ENCODE measurements at regions not wholly inside any gene's neighbourhood (a gene's known extent, or its start where the extent isn't known, plus 50 kb on each side); places are given as distances from the start of the nearest gene placed in this dataset.

DNA sequence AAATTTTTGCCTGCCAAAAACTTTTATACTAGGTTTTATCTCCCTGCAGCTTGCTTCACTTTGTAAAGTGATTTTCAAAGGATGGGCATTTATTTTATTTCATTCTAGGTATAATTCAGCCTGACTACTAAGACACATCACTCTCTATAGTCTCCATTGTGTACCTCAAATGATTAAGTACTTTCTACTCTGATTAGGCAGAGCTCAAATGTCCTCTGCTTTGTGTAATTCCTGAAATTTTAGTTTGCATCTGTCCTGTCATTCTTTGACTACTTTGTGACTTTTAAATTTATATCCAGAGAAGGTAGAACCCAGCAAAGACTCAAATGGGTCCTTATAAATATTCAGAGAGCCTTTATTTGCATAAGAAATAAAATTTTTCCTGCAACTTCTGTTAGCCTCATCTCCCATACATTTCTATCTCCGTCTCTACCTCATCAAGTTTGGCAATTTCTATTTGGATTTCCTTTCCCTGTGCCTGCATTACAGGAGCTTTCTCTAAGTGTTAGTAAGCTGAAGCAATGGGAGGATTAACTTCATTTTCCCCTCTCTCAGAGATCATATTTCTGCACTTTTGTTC lies 1038.0 kb upstream of the ATXN8OS start:
- WGBS (ENCODE audit: missing lambda C conversion rate) = 15% methylated on average over 1 of the region's 1 CpG
- ATAC-seq (no peak), DNase-seq (ENCODE audit: low read depth in 1 of 2, low spot score in 1 of 2) (no peak), FAIRE-seq (no peak)
- H3K4me1 ChIP-seq = no peaks in the 10 kb centered on the region
- H3K9me3 ChIP-seq = no peaks in the 10 kb centered on the region
- ChIA-PET CTCF (interaction anchor here (0.6 kb wide), 1 partner anchor 370 kb away, joined by 3 read pairs; no protein-coding TSS in a partner anchor), POLR2A (no interaction called here)
- no peak overlapping the region for H3K4me2 ChIP-seq
- no peak overlapping the region for H3K4me3 ChIP-seq
- H3K27ac ChIP-seq = no peak overlapping the region
- TF ChIP-seq POLR2AphosphoS2 (conservative IDR thresholded peaks at IDR 0.05; ENCODE audit: low read length) = no peak
- no peak for TF ChIP-seq KDM1A (IDR thresholded peaks at IDR 0.05; ENCODE audit: low read depth)
- TF ChIP-seq, protein P1, sequence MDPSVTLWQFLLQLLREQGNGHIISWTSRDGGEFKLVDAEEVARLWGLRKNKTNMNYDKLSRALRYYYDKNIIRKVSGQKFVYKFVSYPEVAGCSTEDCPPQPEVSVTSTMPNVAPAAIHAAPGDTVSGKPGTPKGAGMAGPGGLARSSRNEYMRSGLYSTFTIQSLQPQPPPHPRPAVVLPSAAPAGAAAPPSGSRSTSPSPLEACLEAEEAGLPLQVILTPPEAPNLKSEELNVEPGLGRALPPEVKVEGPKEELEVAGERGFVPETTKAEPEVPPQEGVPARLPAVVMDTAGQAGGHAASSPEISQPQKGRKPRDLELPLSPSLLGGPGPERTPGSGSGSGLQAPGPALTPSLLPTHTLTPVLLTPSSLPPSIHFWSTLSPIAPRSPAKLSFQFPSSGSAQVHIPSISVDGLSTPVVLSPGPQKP (IDR thresholded peaks at IDR 0.05; ENCODE audit: low read depth, low read length) = no peak
- no peak for TF ChIP-seq FOSL2 (IDR thresholded peaks at IDR 0.05)
- TF ChIP-seq FOSL2 (CRISPR knock-in tag; IDR thresholded peaks at IDR 0.05) = no peak

DNA sequence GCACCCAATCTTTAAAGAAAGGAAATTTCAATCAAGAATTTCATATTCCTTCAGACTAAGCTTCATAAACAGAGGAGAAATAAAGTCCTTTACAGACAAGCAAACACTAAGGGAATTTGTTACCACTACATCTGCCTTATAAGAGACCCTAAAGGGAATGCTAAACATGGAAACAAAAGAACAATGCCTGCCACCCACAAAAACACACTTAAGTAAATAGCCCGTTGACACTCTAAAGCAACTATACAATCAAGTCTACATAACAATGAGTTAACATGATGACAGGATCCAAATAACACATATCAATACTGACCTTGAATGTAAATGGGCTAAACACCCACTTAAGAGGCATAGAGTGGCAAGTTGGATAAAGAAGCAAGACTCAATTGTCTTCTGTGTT lies 1056.9 kb upstream of the ATXN8OS start:
- no peak for FAIRE-seq
- ChIA-PET POLR2A (no interaction called here), CTCF (no interaction called here)
- no peak for ATAC-seq
- Histone ChIP-seq H3K4me1 (no peaks in the 10 kb centered on the region), H3K4me2 (no peak overlapping the region), H3K4me3 (no peak overlapping the region), H3K27ac (no peak overlapping the region), H3K9me3 (no peaks in the 10 kb centered on the region)
- 19% methylated on average over 1 of the region's 1 CpG for WGBS (ENCODE audit: missing lambda C conversion rate)
- DNase-seq (ENCODE audit: low read depth in 1 of 2, low spot score in 1 of 2) = no peak
- no peak for TF ChIP-seq HOXB13 (CRISPR knock-in tag; IDR thresholded peaks at IDR 0.05; ENCODE audit: low read depth)
- TF ChIP-seq ZSCAN20 (CRISPR knock-in tag; IDR thresholded peaks at IDR 0.05) = no peak
- no peak for TF ChIP-seq NFE2L2 (conservative IDR thresholded peaks at IDR 0.05; ENCODE audit: low read length)
- no peak for TF ChIP-seq JUNB (IDR thresholded peaks at IDR 0.05)
- no peak for TF ChIP-seq RNF2 (IDR thresholded peaks at IDR 0.05; ENCODE audit: borderline replicate concordance, low read depth)
- no peak for TF ChIP-seq CBX8 (IDR thresholded peaks at IDR 0.05)
- TF ChIP-seq CBX2 (IDR thresholded peaks at IDR 0.05; ENCODE audit: borderline replicate concordance, low read depth) = no peak
- TF ChIP-seq SREBF2 (IDR thresholded peaks at IDR 0.05) = no peak
- TF ChIP-seq HOXA7 (CRISPR knock-in tag; IDR thresholded peaks at IDR 0.05) = no peak
- TF ChIP-seq CHD2 (IDR thresholded peaks at IDR 0.05; ENCODE audit: low read length, partially characterized antibody) = no peak
- no peak for TF ChIP-seq POLR2AphosphoS2 (conservative IDR thresholded peaks at IDR 0.05; ENCODE audit: low read length)
- TF ChIP-seq SMC3 (IDR thresholded peaks at IDR 0.05) = no peak
- no peak for TF ChIP-seq CHD4 (IDR thresholded peaks at IDR 0.05; ENCODE audit: borderline replicate concordance)
- no peak for TF ChIP-seq FOSL2 (IDR thresholded peaks at IDR 0.05)
- no peak for TF ChIP-seq FOSL2 (CRISPR knock-in tag; IDR thresholded peaks at IDR 0.05)
- TF ChIP-seq EHF (CRISPR knock-in tag; IDR thresholded peaks at IDR 0.05) = no peak
- TF ChIP-seq FOSB (CRISPR knock-in tag; IDR thresholded peaks at IDR 0.05) = no peak
- TF ChIP-seq GATA3 (IDR thresholded peaks at IDR 0.05; ENCODE audit: borderline replicate concordance) = no peak
- TF ChIP-seq, protein P2, sequence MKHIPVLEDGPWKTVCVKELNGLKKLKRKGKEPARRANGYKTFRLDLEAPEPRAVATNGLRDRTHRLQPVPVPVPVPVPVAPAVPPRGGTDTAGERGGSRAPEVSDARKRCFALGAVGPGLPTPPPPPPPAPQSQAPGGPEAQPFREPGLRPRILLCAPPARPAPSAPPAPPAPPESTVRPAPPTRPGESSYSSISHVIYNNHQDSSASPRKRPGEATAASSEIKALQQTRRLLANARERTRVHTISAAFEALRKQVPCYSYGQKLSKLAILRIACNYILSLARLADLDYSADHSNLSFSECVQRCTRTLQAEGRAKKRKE (CRISPR knock-in tag; IDR thresholded peaks at IDR 0.05; ENCODE audit: low read depth) = no peak

DNA sequence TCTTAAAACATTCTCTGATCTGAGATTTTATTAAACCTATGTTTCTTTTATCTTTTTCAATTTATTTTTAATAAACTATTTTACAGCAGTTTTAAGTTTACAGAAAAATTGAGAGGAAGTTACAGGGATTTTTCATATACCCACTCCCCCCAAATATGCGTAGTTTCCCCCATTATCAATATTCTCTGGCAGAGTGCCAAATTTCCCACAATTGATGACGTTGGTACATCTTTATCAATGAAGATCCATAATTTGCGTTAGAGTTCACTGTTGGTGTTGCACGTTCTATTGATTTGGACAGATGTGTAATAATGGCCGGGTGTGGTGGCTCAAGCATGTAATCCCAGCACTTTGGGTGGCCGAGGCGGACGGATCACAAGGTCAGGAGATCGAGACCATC lies 1063.0 kb upstream of the ATXN8OS start:
- H3K4me2 ChIP-seq = no peak overlapping the region
- ChIA-PET POLR2A (no interaction called here), CTCF (no interaction called here)
- H3K9me3 ChIP-seq = no peaks in the 10 kb centered on the region
- WGBS (ENCODE audit: missing lambda C conversion rate) = 42% methylated on average over 9 of the region's 9 CpGs
- DNase-seq (ENCODE audit: low read depth in 1 of 2, low spot score in 1 of 2) = no peak
- H3K4me3 ChIP-seq = no peak overlapping the region
- FAIRE-seq = no peak
- no peak overlapping the region for H3K27ac ChIP-seq
- ATAC-seq = no peak
- TF ChIP-seq, protein P3, sequence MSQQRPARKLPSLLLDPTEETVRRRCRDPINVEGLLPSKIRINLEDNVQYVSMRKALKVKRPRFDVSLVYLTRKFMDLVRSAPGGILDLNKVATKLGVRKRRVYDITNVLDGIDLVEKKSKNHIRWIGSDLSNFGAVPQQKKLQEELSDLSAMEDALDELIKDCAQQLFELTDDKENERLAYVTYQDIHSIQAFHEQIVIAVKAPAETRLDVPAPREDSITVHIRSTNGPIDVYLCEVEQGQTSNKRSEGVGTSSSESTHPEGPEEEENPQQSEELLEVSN (IDR thresholded peaks at IDR 0.05; ENCODE audit: borderline replicate concordance, low read depth) = no peak
- TF ChIP-seq, protein P4, sequence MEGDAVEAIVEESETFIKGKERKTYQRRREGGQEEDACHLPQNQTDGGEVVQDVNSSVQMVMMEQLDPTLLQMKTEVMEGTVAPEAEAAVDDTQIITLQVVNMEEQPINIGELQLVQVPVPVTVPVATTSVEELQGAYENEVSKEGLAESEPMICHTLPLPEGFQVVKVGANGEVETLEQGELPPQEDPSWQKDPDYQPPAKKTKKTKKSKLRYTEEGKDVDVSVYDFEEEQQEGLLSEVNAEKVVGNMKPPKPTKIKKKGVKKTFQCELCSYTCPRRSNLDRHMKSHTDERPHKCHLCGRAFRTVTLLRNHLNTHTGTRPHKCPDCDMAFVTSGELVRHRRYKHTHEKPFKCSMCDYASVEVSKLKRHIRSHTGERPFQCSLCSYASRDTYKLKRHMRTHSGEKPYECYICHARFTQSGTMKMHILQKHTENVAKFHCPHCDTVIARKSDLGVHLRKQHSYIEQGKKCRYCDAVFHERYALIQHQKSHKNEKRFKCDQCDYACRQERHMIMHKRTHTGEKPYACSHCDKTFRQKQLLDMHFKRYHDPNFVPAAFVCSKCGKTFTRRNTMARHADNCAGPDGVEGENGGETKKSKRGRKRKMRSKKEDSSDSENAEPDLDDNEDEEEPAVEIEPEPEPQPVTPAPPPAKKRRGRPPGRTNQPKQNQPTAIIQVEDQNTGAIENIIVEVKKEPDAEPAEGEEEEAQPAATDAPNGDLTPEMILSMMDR (IDR thresholded peaks at IDR 0.05) = no peak
- TF ChIP-seq ESRRA (IDR thresholded peaks at IDR 0.05; ENCODE audit: borderline replicate concordance, low read length) (no peak), RAD21 (conservative IDR thresholded peaks at IDR 0.05 in 1 of 2, IDR thresholded peaks at IDR 0.05 in 1 of 2) (no peak), FOXS1 (CRISPR knock-in tag; IDR thresholded peaks at IDR 0.05) (no peak), CBX8 (IDR thresholded peaks at IDR 0.05) (no peak), RCOR1 (IDR thresholded peaks at IDR 0.05; ENCODE audit: low read depth, low read length) (no peak)
- H3K4me1 ChIP-seq = no peaks in the 10 kb centered on the region
